Activated CD4-positive, alpha-beta T cell treated with anti-CD3 and anti-CD28 coated beads, Interleukin-2, amount 50 U/mL, for 24 hours (primary cell): ENCODE measurements at regions not wholly inside any gene's neighbourhood (a gene's known extent, or its start where the extent isn't known, plus 50 kb on each side); places are given as distances from the start of the nearest gene placed in this dataset.
"Not testable (repeated sequence)": the region's sequence is repeated elsewhere in the genome, so short reads cannot be mapped to it uniquely, and the experiment has no call there.

ENCODE experiments used
- DNase-seq, 2 donors: peaks; one replicate each; pipeline ENCODE4 v3.0.0-alpha.2; 2020; ENCODE audit warnings: low read depth in 1 of 2, low spot score in 1 of 2

DNA sequence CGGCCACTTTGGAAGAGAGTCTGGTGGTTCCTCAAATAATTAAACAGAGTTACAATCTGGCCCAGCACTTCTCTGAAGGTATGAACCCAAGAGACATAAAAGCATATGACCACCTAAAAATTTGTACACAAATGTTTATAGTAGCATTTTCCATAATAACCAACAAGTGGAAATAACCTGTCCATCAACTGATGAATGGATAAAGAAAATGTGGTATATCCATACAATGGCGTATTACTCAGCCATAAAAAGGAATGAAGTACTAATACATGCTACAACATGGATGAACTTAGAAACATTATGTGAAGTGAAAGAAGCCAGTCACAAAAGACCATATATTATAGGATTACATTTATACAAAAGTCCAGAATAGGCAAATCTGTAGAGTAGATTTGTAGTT, 76.0 kb upstream of the RGPD5 start:
- DNase-seq, result no peak

DNA sequence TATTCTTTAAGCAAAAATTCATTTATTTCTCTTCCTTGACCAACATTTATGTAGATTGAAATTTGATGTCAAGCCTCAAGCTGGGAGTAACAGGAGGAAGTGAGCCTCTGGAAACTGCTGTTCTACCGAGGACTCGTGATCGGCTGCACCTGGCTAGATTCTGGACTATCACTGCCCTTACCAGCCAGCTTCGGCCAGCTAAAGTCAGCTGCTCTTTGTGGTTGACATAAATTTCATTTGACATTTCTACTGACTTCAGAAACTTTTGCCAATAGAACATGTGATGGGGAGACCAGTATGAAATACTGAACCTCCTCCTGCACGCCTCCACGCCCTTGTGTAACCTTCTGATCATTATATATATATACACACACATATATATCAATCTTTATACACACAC, 74.2 kb upstream of the RGPD5 start:
- no peak for DNase-seq

DNA sequence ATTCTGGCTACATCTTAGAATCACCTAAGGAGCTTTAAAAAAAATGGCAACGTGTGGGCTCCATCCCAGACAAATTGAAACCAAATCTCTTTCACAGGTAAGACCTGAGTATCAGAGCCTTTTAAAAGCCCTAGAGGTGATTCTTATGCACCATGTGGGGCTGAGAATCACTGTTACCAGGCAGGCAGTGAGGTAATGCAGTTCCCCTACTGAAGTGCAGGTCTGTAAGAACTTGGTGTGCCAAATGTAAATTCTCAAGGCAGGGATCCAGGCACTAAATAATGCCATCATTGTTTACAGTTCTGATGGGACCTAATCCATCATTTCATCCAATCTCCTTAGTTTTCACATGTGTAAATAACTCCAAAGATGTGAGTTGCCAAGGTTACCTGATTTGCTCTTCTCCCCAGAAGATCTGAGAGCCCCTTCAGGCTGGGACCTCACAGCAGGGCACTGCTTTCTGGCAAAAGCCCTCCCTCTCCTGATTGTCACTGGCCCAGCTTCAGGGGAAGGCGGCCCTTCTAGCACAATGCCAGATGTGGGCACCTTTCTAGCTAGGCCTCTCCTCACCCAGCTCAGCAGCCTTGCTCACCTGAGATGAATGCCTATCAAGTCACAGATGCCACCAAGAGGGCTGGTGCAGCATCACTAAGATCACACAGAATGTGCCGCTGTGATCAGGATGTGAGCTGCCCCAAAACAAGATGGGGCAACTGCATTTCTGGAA, 73.6 kb upstream of the RGPD5 start:
- DNase-seq, result no peak

- no peak for DNase-seq
Observed at GRCh38 chr2:109721135-109721534, 73.0 kb upstream of the RGPD5 start.

- DNase-seq, result no peak
Observed at GRCh38 chr2:109721626-109722025, 72.5 kb upstream of the RGPD5 start.

GRCh38 chr2:109722026-109722425, 72.1 kb upstream of the RGPD5 start:
- DNase-seq, result no peak

- DNase-seq, result not testable (repeated sequence)
Observed at GRCh38 chr2:109722640-109723039, 71.5 kb upstream of the RGPD5 start.

- not testable (repeated sequence) for DNase-seq
Observed at GRCh38 chr2:109723153-109723552, 71.0 kb upstream of the RGPD5 start.

GRCh38 chr2:109724533-109725460, 69.3 kb upstream of the RGPD5 start:
- DNase-seq, result no peak

GRCh38 chr2:109726379-109727270, 67.5 kb upstream of the RGPD5 start:
- no peak for DNase-seq

- no peak for DNase-seq
Observed at GRCh38 chr2:109727929-109728447, 66.1 kb upstream of the RGPD5 start.

DNA sequence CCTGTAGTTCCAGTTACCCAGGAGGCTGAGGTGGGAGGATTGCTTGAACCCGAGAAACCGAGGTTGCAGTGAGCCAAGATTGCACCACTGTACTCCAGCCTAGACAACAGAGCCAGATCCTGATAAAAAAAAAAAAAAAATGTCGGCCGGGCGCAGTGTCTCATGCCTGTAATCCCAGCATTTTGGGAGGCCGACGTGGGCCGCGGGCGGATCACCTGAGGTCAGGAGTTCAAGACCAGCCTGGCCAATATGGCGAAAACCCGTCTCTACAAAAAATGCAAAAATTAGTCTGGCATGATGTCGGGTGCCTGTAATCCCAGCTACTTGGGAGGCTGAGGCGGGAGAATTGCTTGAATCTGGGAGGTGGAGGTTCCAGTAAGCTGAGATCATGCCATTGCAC, 60.4 kb upstream of the RGPD5 start:
- not testable (repeated sequence) for DNase-seq

DNA sequence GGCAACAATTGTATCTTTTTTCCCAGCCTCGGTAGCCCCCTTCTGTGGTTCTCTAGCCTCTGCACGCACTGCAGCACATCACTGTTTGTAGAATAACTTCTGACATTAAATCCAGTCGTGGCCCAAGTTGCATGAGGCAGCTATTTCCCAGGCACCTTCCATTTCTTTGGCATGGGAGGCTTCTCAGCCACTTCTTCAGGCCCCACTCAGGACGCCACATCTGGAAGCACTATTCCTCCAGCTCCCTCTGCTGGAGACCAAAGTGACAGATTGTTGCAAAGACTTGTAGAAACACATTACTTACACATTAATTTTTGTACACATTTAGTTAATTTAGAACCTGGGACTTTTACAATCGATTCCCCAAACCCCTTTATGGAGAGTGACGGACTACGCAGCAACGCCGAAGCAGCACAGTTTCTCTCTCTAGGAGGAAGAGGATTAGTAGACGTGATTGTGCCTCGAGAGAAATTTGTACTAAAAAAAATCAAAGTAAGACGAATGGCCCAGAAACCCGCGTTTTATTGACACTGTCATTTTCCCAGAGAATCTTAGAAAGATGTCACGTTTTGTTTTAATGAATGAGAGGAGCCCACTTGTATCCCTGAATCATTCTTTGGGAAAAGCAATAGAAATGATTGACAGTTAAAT, 57.8 kb upstream of the RGPD5 start:
- DNase-seq, result no peak
